ENCODE measurements at regions not wholly inside any gene's neighbourhood (a gene's known extent, or its start where the extent isn't known, plus 50 kb on each side); places are given as distances from the start of the nearest gene placed in this dataset.
A peak's percentile ranks its signal among the peaks of the same experiment; 100 is the strongest.

- TF ChIP-seq ZNF687 (IDR thresholded peaks at IDR 0.05) (no peak), SMC3 (IDR thresholded peaks at IDR 0.05; ENCODE audit: borderline replicate concordance, low read length) (peak; percentile 49; the same call in 1 of the 2 replicates), HDAC2 (IDR thresholded peaks at IDR 0.05) (no peak)
Observed at GRCh38 chr2:81324046-81324445, 1019.5 kb upstream of the LRRTM1 start (continued).

GRCh38 chr2:81304154-81304830 lies 999.7 kb upstream of the LRRTM1 start:
- 24% methylated on average over 9 of the region's 9 CpGs for WGBS (ENCODE audit: insufficient coverage, insufficient replicate concordance, low lambda C conversion rate, missing lambda C conversion rate)
- TF ChIP-seq POU2F2 (IDR thresholded peaks at IDR 0.05; ENCODE audit: borderline replicate concordance, low read depth, low read length), result no peak
- no peaks in the 10 kb centered on the region for H3K79me2 ChIP-seq (ENCODE audit: control insufficient read depth, insufficient read depth, low read length)
- H4K20me1 ChIP-seq (ENCODE audit: control insufficient read depth, insufficient read depth), result no peaks in the 10 kb centered on the region
- no peak overlapping the region for H3K9ac ChIP-seq (ENCODE audit: control insufficient read depth, insufficient read depth, low read length)
- no peaks in the 10 kb centered on the region for H3K27me3 ChIP-seq (replicated peaks in 1 of 2; ENCODE audit: control insufficient read depth in 2 of 2, insufficient read depth in 2 of 2, low read length in 1 of 2)
- POLR2A ChIA-PET, result no interaction called here
- H3K4me3 ChIP-seq, result no peak overlapping the region
- intact Hi-C loops (cut with micrococcal nuclease; ENCODE audit: unreplicated experiment) (no loop called here), in situ Hi-C loops (cut with MboI) (no loop called here)
- H3K27ac ChIP-seq (ENCODE audit: control insufficient read depth, insufficient read depth), result no peak overlapping the region
- DNase-seq (ENCODE audit: low read depth, low spot score) (no peak), ATAC-seq (peak; percentile 28; the same call in 1 of the 3 replicates), FAIRE-seq (no peak)
- RAD21 ChIA-PET (ENCODE audit: unreplicated experiment), result no interaction called here
- H3K9me3 ChIP-seq (replicated peaks; ENCODE audit: control insufficient read depth, insufficient read depth, low read length), result no peaks in the 10 kb centered on the region
- SMC1A ChIA-PET (ENCODE audit: uncharacterized antibody, unreplicated experiment), result interaction anchor here (0.9 kb wide), 1 partner anchor 12 kb away, joined by 3 read pairs; no protein-coding TSS in a partner anchor
- no peaks in the 10 kb centered on the region for H3K4me1 ChIP-seq (ENCODE audit: control insufficient read depth, insufficient read depth, low read length)
- H3K4me2 ChIP-seq (ENCODE audit: control insufficient read depth, insufficient read depth), result no peak overlapping the region
- H2AFZ ChIP-seq (ENCODE audit: control insufficient read depth, low read depth, low read length), result no peak overlapping the region
- BruUV-seq (replicated peaks), result no TSS peak
- H3K36me3 ChIP-seq (ENCODE audit: control insufficient read depth in 2 of 2, insufficient read depth in 2 of 2, low read length in 1 of 2), result no peaks in the 10 kb centered on the region
- CTCF ChIA-PET, result no interaction called here
